HG02981 (cell line): ENCODE measurements at regions not wholly inside any gene's neighbourhood (a gene's known extent, or its start where the extent isn't known, plus 50 kb on each side); places are given as distances from the start of the nearest gene placed in this dataset.
"Not testable (repeated sequence)": the region's sequence is repeated elsewhere in the genome, so short reads cannot be mapped to it uniquely, and the experiment has no call there.

Source experiments
- ATAC-seq: cut with Tn5 transposase; IDR thresholded peaks from one replicate; pipeline ENCODE4 v1.9.1; 2021; ENCODE audit warnings: mild to moderate bottlenecking, moderate library complexity; ENCODE audit not compliant: unreplicated experiment

DNA sequence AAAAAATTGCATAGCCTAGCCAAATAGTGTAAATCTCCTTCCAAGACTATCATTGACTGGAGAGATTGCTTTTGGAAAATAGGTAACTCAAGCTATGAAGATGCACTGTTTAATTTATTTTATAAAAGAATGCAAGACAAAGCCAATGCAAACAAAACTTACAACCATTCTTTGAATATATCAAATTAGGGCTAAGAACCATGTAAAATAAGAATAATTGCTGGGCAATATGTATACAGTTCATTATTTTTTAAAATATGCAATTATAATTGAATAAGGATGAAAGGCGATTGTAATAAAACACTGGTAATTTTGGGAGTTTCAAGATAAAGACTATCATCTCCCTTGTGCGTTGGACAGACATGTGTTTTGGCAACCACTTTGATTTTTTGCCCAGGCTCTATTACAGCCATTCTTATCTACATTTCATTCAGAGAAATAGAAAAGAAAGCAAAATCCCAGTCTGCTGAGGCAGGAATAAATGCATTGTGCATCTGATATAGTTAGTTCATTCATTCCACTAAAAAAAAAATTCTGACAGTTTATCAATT is 242.3 kb upstream of the ROBO1 start:
- no peak for ATAC-seq

DNA sequence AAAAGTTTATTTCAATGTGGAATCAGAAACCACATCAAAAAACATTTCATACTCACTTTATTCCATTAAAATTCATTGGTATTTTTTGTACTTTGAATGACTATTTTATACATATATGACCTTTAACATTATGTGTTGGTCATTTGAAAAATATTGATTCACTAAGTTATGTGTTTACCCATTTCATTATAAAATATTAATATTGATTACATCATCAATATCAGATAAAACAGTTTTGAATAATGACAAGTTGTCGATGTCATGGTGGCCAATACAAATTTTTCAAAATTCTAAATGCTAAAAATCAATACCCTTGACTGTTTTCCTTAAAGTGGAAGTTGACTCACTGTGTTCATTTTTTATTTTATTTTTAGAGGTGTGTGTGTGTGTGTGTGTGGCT is 239.7 kb upstream of the ROBO1 start:
- no peak for ATAC-seq

DNA sequence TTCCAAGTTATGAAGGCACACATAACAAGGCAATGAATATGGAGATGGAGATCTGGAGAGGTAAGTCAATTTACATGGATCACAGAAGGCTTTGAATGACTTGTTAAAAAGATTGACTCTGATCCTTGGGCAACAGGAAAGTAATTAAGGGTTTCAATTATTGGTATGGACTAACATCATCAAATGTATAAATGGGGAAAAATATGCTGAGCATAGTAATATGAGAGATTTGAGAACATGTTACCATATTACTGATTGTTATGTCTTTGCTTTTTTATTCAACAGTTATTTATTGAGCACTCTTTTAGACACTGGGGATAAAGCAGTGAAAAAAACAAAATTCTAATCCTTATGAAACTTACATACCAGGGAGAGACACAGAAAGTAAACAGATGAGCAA is 238.5 kb upstream of the ROBO1 start:
- no peak for ATAC-seq

DNA sequence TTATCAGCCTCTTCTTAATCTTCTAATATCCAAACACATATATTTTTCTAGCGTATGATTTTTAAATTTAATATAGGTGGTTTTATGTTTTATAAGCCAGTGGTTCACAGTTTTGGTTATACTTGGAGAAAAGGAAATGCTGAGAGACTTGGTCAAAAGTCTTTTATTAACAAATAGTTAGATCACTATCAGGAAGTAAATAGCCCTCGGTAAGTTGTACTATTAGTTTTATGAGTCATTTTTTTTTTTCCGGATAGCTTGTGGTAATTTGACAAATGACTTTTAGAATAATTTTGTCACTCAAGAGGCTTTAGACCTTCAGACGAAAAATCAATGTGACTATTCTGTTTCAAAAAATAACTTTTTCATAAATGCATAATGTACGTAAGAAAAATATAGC is 232.2 kb upstream of the ROBO1 start:
- no peak for ATAC-seq

GRCh38 chr3:79994397-79994796 is 226.6 kb upstream of the ROBO1 start:
- ATAC-seq = no peak

DNA sequence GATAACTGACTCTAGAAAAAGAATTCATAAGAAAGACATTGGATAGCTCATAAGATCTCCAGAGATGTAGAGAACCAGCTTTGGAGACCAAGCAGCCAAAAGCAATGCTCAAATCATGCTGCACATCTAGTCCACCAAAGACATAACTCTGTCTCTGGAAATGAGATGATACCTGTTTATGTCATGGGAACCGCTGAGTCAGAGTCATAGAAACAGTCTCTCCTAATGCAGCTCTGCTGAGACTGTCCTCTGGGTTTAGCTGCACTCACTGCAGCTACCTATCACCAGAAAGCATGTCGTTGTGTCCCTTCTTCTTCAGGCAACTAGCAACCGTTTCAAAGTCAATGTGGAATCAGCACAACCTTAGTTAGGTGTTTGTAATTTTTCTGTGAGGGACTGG is 218.5 kb upstream of the ROBO1 start:
- ATAC-seq = no peak

GRCh38 chr3:79985816-79986215 is 218.0 kb upstream of the ROBO1 start:
- no peak for ATAC-seq

DNA sequence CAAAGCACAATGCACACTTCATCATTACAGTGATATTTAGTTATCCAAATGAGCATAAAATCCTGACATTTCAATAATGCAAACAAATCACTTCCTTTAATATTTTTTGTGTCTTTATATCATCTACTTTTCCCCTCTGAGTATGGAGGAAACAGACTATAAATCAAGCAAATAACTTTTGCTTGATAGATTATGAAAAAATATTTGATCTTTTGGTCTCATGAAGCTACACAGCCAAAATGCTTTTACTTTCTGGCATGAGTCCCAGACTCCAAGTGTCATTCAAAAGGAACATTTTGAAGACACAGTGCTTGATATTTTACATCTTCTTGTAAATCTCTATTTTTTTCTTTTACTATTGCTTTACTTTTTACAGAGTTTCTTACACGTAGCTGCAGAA is 215.3 kb upstream of the ROBO1 start:
- no peak for ATAC-seq

DNA sequence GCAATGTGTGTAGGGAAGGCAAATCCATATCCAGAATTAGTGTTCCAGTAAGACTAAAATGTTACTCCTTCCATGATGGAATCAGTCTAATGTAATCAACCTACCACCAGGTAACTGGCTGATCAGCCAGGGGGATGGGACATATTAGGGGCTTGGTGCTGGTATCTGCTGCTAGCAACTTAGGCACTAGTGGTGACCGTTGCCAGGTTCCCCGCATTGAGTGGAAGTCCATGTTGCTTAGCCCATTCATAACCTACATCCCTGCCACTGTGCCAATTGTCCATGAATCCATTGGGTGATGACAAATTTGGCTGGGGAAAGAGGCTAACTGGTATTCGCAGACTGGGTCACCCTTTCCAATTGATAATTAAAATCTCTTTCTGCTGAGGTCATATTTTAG is 212.2 kb upstream of the ROBO1 start:
- no peak for ATAC-seq

DNA sequence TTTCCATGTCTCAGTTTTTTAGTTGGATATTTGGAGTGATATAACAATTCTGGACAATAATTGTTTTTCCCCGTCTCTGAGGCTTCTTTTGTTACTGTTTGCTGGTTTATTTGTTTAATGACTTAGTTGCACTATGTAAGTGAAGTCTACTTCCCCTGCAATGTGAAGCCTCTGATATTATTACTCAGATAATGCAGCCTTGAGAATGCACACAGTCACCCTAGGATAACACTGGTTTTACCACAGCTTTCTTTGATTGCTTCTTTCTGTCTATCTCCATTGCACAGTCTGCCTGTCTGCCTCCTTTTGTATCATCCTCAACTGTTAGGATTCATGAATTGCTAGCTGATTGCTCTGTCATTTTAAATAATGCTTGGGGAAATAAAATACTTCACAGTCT is 208.7 kb upstream of the ROBO1 start:
- ATAC-seq = no peak

GRCh38 chr3:79973917-79974595 is 206.3 kb upstream of the ROBO1 start:
- ATAC-seq = no peak

DNA sequence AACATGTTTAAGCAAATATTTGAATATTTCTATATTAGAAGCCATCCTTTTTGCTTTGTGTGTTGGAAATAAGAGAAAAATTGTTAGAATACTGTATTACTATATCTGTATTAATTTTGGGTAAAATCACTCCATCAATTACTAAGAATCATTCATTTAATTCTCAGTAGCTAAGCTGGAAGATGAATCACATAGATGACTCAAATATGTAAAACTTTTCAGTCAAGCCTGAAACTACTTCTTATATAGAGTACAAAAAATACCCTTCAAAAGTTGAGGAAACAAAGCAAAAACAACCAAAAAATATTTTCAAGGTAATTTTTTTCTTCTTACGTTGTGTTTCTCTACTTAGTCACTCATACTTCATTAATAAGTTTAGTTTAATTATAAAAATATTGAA is 205.7 kb upstream of the ROBO1 start:
- ATAC-seq = no peak

DNA sequence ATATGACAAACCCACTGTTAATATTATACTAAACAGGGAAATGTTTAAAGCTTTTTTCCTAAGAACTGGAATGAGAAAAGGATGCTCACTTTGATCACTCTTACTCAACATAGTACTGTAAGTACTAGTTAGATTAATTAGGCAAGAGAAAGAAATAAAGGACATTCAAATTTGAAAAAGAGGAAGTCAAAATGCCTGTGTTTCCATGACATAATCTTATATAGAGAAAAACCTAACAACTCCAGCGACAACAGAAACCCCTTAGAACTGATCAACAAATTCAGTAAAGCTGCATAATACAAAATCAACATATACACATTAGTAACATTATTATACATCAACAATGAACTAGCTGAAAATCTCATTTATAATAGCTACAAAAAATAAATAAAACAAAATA is 200.6 kb upstream of the ROBO1 start:
- no peak for ATAC-seq

DNA sequence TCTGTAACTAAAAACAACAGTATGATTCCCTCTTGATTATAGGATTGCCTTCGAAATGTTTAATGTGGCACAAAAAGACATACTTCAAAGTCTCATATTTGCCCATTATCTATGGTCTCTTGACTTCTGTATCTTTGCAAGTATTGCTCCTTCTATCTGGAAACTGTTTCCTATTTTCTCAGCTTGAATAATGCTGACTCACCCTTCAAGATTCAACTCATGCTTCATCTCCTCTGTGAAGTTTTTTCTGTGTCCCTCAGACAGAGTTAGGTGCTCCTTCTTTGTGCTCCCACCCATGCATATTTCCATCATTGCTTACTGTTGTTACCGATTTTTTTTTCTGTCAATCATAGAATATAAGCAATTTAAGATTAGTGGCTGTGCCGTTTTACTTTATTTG is 192.8 kb upstream of the ROBO1 start:
- ATAC-seq = no peak

DNA sequence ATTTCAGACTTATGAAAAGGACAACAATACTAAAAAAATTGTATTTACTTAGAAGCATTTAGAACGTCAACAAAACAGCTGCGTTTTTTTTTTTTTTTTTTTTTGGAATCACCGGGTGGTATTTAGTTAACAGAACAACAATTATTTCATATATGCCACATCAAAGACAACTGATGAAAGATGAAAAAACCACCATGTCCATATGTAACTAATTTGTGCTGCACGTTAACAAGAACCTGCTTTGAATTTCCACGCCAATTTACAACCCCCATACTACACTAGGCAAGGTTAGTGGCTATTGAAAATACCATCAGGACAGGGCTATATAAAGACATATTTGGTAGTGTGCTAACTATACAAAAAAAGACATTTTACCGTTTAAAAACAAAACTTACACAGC is 189.3 kb upstream of the ROBO1 start:
- ATAC-seq = no peak

DNA sequence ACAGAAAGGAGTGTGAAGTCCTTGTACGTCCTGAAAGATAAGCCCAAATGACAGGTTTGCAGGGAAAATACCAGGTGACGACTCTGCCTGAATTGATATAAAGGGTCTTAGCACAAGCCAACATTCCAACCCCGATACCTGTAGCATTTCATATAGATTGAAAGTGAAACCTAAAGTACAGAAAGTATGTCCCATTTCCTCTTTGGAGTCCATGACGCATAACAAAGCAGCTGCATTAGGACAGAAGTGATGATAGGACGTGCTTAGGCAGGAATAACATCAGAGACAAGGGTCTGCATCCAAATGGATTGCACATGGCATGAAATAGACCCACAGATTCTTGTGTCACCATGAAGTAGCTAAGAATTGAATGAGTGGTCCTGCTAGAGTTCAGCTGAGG is 187.0 kb upstream of the ROBO1 start:
- ATAC-seq = no peak

GRCh38 chr3:79953591-79954101 is 185.8 kb upstream of the ROBO1 start:
- no peak for ATAC-seq

DNA sequence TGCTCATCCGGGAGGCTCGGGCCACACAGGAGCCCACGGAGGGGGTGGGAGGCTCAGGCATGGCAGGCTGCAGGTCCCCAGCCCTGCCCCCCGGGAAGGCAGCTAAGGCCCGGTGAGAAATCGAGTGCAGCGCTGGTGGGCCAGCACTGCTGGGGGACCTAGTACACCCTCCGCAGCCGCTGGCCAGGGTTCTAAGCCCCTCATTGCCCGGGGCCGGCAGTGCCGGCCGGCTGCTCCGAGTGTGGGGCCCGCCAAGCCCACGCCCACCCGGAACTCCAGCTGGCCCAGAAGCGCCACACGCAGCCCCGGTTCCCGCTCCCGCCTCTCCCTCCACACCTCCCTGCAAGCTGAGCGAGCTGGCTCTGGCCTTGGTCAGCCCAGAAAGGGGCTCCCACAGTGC is 183.6 kb upstream of the ROBO1 start:
- not testable (repeated sequence) for ATAC-seq

GRCh38 chr3:79947957-79948356 is 180.2 kb upstream of the ROBO1 start:
- no peak for ATAC-seq

- no peak for ATAC-seq
Measured at GRCh38 chr3:79947469-79947868, 179.7 kb upstream of the ROBO1 start.

DNA sequence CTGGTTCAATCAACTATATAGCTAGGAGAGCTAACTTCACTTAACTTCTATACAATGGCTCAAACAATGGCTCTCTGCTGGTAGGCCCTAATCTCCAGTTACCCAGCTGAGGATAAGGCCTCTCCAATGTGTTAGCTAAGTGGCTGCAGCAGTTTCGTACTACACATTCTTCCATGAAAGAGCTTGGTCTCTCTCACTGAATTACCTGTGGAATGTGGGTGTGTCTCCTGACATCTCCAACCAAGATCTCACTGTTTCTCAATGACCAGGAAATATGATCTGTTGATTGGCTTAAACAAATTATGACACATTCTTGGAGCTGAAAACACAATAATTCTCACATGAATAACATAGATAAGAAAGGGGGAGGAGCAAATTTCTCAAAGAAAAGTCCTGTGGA is 169.8 kb upstream of the ROBO1 start:
- ATAC-seq = no peak

DNA sequence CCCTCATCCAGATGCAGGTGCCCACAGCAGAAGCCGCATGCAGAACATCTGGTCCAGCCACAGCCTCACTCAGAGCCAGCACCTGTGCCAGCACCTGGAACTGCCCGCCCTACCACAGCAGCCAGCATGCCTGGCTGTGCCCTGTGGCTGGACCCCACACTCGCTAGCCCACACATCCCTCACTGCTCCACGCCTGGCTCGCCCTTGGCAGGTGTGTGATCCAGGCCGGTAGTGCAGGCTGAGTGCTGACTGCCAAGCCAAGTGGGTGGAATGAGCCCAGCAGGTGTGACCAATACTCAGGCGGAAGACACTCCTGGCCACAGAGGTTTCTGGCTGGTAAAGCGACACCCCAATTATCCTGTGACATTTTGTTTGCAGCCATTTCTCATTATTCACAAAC is 162.4 kb upstream of the ROBO1 start:
- ATAC-seq = no peak
